MCF 10A (cell line): ENCODE measurements at regions not wholly inside any gene's neighbourhood (a gene's known extent, or its start where the extent isn't known, plus 50 kb on each side); places are given as distances from the start of the nearest gene placed in this dataset.
A peak's percentile ranks its signal among the peaks of the same experiment; 100 is the strongest.

Source experiments
- BruUV-seq: library from RNA; stranded (reverse); fragments of 400-500 nt; replicated peaks from 2 replicates; lab custom pipeline; 2021; lab: Mats Ljungman, UMichigan
- CTCF ChIA-PET: fragments of 300-600 bp; sonication (Branson Sonifier 250); formaldehyde crosslinking; extraction: SDS; loops from one replicate; lab custom pipeline; 2021; ENCODE audit warnings: antibody characterized with exemption, inconsistent platforms; lab: Yijun Ruan, JAX
- POLR2A ChIA-PET: fragments of 300-600, 350-650 bp; sonication (Branson Sonifier 250); formaldehyde crosslinking; extraction: SDS; loops from one replicate; lab custom pipeline; 2020; ENCODE audit warnings: antibody characterized with exemption, inconsistent platforms; lab: Yijun Ruan, JAX
- DNase-seq: peaks from one replicate; pipeline ENCODE4 v3.0.0-alpha.2; 2018; ENCODE audit not compliant: unreplicated experiment
- H3K27ac Mint-ChIP-seq: one replicate; pipeline ENCODE4 v1.8.0; 2022; ENCODE audit warnings: mild to moderate bottlenecking, low read depth, mixed read lengths; ENCODE audit not compliant: unreplicated experiment
- H3K27me3 Mint-ChIP-seq: one replicate; pipeline ENCODE4 v1.8.0; 2022; ENCODE audit warnings: mixed read lengths; ENCODE audit not compliant: insufficient read depth, unreplicated experiment
- H3K36me3 Mint-ChIP-seq: one replicate; pipeline ENCODE4 v1.8.0; 2022; ENCODE audit warnings: mild to moderate bottlenecking, moderate library complexity, mixed read lengths; ENCODE audit not compliant: insufficient read depth, unreplicated experiment
- H3K4me1 Mint-ChIP-seq: one replicate; pipeline ENCODE4 v1.8.0; 2022; ENCODE audit warnings: mixed read lengths; ENCODE audit not compliant: insufficient read depth, unreplicated experiment
- H3K4me3 Mint-ChIP-seq: one replicate; pipeline ENCODE4 v1.8.0; 2022; ENCODE audit warnings: mild to moderate bottlenecking, moderate library complexity, mixed read lengths; ENCODE audit not compliant: unreplicated experiment
- H3K9me3 Mint-ChIP-seq: one replicate; pipeline ENCODE4 v1.8.0; 2022; ENCODE audit warnings: mixed read lengths; ENCODE audit not compliant: unreplicated experiment
- CTCF ChIP-seq: fragments of 200-600 bp; IDR thresholded peaks from one replicate; pipeline ENCODE4 v1.8.0; 2022; ENCODE audit warnings: antibody characterized with exemption, mild to moderate bottlenecking; ENCODE audit not compliant: unreplicated experiment
- intact Hi-C: fragments of 100-400 bp; cut with micrococcal nuclease; formaldehyde crosslinking; loops from 2 replicates; pipeline ENCODE4 v1.14.1; 2022

- Mint-ChIP-seq H3K36me3 (no peaks in the 10 kb centered on the region), H3K27me3 (no peaks in the 10 kb centered on the region), H3K27ac (peak overlapping the region; percentile 53), H3K9me3 (no peaks in the 10 kb centered on the region), H3K4me1 (peaks cover 27% of the 10 kb centered on the region), H3K4me3 (no peak overlapping the region)
- TF ChIP-seq CTCF, result no peak
- ChIA-PET CTCF (interaction anchor here (0.6 to 2.0 kb wide), 10 partner anchors 13 to 1733 kb away, joined by 3 to 6 read pairs (median 4); no protein-coding TSS in a partner anchor), POLR2A (interaction anchor here (1.3 to 1.4 kb wide), 2 partner anchors 9 to 18 kb away, joined by 5 to 9 read pairs; no protein-coding TSS in a partner anchor)
- intact Hi-C loops, result no loop called here
- no peak for DNase-seq
- no TSS peak for BruUV-seq
Observed at GRCh38 chr5:155091063-155091648, 77.6 kb downstream of the KIF4B start.

GRCh38 chr5:155091768-155092717 is 78.5 kb downstream of the KIF4B start:
- ChIA-PET POLR2A (interaction anchor here (0.6 to 1.4 kb wide), 4 partner anchors 10 to 469 kb away, joined by 3 to 9 read pairs (median 4); partner anchors contain the start of gene MRPL22), CTCF (interaction anchor here (0.6 to 2.0 kb wide), 15 partner anchors 12 to 1453 kb away, joined by 3 to 6 read pairs (median 3); no protein-coding TSS in a partner anchor)
- no peaks in the 10 kb centered on the region for H3K36me3 Mint-ChIP-seq
- peak overlapping the region; percentile 53 for H3K27ac Mint-ChIP-seq
- BruUV-seq, result no TSS peak
- H3K4me3 Mint-ChIP-seq, result no peak overlapping the region
- no peaks in the 10 kb centered on the region for H3K9me3 Mint-ChIP-seq
- intact Hi-C loops, result no loop called here
- TF ChIP-seq CTCF, result no peak
- peaks cover 27% of the 10 kb centered on the region for H3K4me1 Mint-ChIP-seq
- H3K27me3 Mint-ChIP-seq, result no peaks in the 10 kb centered on the region
- no peak for DNase-seq

GRCh38 chr5:155094455-155094854 is 80.9 kb downstream of the KIF4B start:
- H3K27me3 Mint-ChIP-seq, result no peaks in the 10 kb centered on the region
- no peaks in the 10 kb centered on the region for H3K36me3 Mint-ChIP-seq
- no peak for TF ChIP-seq CTCF
- POLR2A ChIA-PET, result no interaction called here
- H3K4me1 Mint-ChIP-seq, result peaks cover 27% of the 10 kb centered on the region
- H3K27ac Mint-ChIP-seq, result no peak overlapping the region
- BruUV-seq, result no TSS peak
- no peak for DNase-seq
- H3K4me3 Mint-ChIP-seq, result no peak overlapping the region
- intact Hi-C loops, result no loop called here
- no peaks in the 10 kb centered on the region for H3K9me3 Mint-ChIP-seq
- CTCF ChIA-PET, result interaction anchor here (0.7 to 1.8 kb wide), 3 partner anchors 30 to 122 kb away, joined by 3 to 5 read pairs (median 3); no protein-coding TSS in a partner anchor

DNA sequence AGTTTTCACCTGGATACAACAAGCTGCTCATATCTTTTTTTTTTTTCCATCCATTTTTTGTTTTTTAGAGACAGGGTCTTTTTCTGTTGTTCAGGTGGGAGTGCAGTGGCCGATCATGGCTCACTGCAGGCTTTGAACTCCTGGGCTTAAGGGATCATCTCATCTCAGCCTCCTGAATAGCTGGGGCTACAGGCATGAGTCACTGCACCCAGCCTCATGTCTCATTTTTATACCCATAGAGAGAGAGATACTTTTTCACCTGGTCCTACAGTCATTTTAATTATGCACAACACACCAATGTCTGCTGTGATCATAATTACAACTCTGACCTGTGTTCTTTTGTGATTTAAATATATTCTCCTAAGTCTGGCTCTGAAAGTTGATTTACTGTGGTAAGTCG is 84.4 kb downstream of the KIF4B start:
- no peak for DNase-seq
- no peaks in the 10 kb centered on the region for H3K36me3 Mint-ChIP-seq

More for the DNA sequence above, 84.4 kb downstream of the KIF4B start:
- intact Hi-C loops, result no loop called here
- ChIA-PET CTCF (interaction anchor here (0.9 kb wide), 1 partner anchor 130 kb away, joined by 3 read pairs; no protein-coding TSS in a partner anchor), POLR2A (interaction anchor here (0.6 kb wide), 1 partner anchor 1085 kb away, joined by 4 read pairs; no protein-coding TSS in a partner anchor)
- H3K27ac Mint-ChIP-seq, result no peak overlapping the region
- no peak overlapping the region for H3K4me3 Mint-ChIP-seq
- H3K27me3 Mint-ChIP-seq, result no peaks in the 10 kb centered on the region
- no peak for TF ChIP-seq CTCF
- H3K4me1 Mint-ChIP-seq, result peaks cover 2% of the 10 kb centered on the region
- H3K9me3 Mint-ChIP-seq, result no peaks in the 10 kb centered on the region
- no TSS peak for BruUV-seq
